ENCODE measurements at regions not wholly inside any gene's neighbourhood (a gene's known extent, or its start where the extent isn't known, plus 50 kb on each side); places are given as distances from the start of the nearest gene placed in this dataset.

GRCh38 chr1:201766131-201766866 is 62.7 kb upstream of the IPO9 start:
- no peak overlapping the region for H3K4me3 ChIP-seq (ENCODE audit: low read depth, low read length)
- no peak for TF ChIP-seq CTCF (IDR thresholded peaks at IDR 0.05; ENCODE audit: control insufficient read depth, extremely low read depth, insufficient read depth)
- DNase-seq (ENCODE audit: low read depth): no peak

GRCh38 chr1:201767339-201767738 is 61.6 kb upstream of the IPO9 start:
- DNase-seq (ENCODE audit: low read depth): no peak
- TF ChIP-seq CTCF (IDR thresholded peaks at IDR 0.05; ENCODE audit: control insufficient read depth, extremely low read depth, insufficient read depth): no peak
- no peak overlapping the region for H3K4me3 ChIP-seq (ENCODE audit: low read depth, low read length)

GRCh38 chr1:201769072-201769471 is 59.9 kb upstream of the IPO9 start:
- no peak overlapping the region for H3K4me3 ChIP-seq (ENCODE audit: low read depth, low read length)
- no peak for TF ChIP-seq CTCF (IDR thresholded peaks at IDR 0.05; ENCODE audit: control insufficient read depth, extremely low read depth, insufficient read depth)
- DNase-seq (ENCODE audit: low read depth): no peak

GRCh38 chr1:201769966-201770365 is 59.0 kb upstream of the IPO9 start:
- no peak overlapping the region for H3K4me3 ChIP-seq (ENCODE audit: low read depth, low read length)
- TF ChIP-seq CTCF (IDR thresholded peaks at IDR 0.05; ENCODE audit: control insufficient read depth, extremely low read depth, insufficient read depth): no peak
- no peak for DNase-seq (ENCODE audit: low read depth)

GRCh38 chr1:201771466-201771865 is 57.5 kb upstream of the IPO9 start:
- TF ChIP-seq CTCF (IDR thresholded peaks at IDR 0.05; ENCODE audit: control insufficient read depth, extremely low read depth, insufficient read depth): no peak
- no peak for DNase-seq (ENCODE audit: low read depth)

GRCh38 chr1:201772178-201772577 is 56.8 kb upstream of the IPO9 start:
- no peak for TF ChIP-seq CTCF (IDR thresholded peaks at IDR 0.05; ENCODE audit: control insufficient read depth, extremely low read depth, insufficient read depth)
- no peak overlapping the region for H3K4me3 ChIP-seq (ENCODE audit: low read depth, low read length)
- DNase-seq (ENCODE audit: low read depth): no peak

More at GRCh38 chr1:201771466-201771865, 57.5 kb upstream of the IPO9 start:
- no peak overlapping the region for H3K4me3 ChIP-seq (ENCODE audit: low read depth, low read length)

GRCh38 chr1:201773764-201774163 is 55.2 kb upstream of the IPO9 start:
- TF ChIP-seq CTCF (IDR thresholded peaks at IDR 0.05; ENCODE audit: control insufficient read depth, extremely low read depth, insufficient read depth): no peak
- DNase-seq (ENCODE audit: low read depth): no peak
- no peak overlapping the region for H3K4me3 ChIP-seq (ENCODE audit: low read depth, low read length)
